Sigmoid colon (tissue), 6 donors: ENCODE measurements at regions not wholly inside any gene's neighbourhood (a gene's known extent, or its start where the extent isn't known, plus 50 kb on each side); places are given as distances from the start of the nearest gene placed in this dataset.

ENCODE experiments used
- DNase-seq: peaks from one replicate; pipeline ENCODE4 v3.0.0-alpha.2; 2019
- H3K27ac ChIP-seq, 4 donors: fragments of 200-600 bp; sonication (generic); one replicate each; pipeline ENCODE4 v1.5.1; 2016 to 2019; ENCODE audit warnings: mild to moderate bottlenecking in 1 of 4
- H3K27me3 ChIP-seq, 3 donors: fragments of 200-600 bp; sonication (generic); one replicate each; pipeline ENCODE4 v1.5.1; 2019; ENCODE audit warnings: mild to moderate bottlenecking in 1 of 3
- H3K36me3 ChIP-seq, 4 donors: fragments of 200-600 bp; sonication (generic); one replicate each; pipeline ENCODE4 v1.5.1; 2016 to 2019
- H3K4me1 ChIP-seq, 4 donors: fragments of 200-600 bp; sonication (generic); one replicate each; pipeline ENCODE4 v1.5.1; 2017 to 2019
- H3K4me3 ChIP-seq, 4 donors: fragments of 200-600 bp; sonication (generic); one replicate each; pipeline ENCODE4 v1.5.1; 2017 to 2019; ENCODE audit warnings: mild to moderate bottlenecking in 2 of 4, moderate library complexity in 1 of 4
- H3K9me3 ChIP-seq, 4 donors: fragments of 200-600 bp in 3 of 4; sonication (generic) in 3 of 4; one replicate each; pipeline versions ENCODE4 v1.5.1 to v1.6.1; 2013 to 2019
- CTCF ChIP-seq, 4 experiments: fragments of 450-650 bp in 3 of 4; fragments of 200-600 bp in 1 of 4; IDR thresholded peaks; one replicate each; pipeline ENCODE4 v1.5.1; 2016 to 2019; ENCODE audit warnings: antibody characterized with exemption in 4 of 4, mild to moderate bottlenecking in 3 of 4, moderate library complexity in 2 of 4
- EP300 ChIP-seq, 4 donors: sonication (generic); formaldehyde crosslinking; IDR thresholded peaks; one replicate each; pipeline ENCODE4 v1.6.1; 2017; ENCODE audit warnings: antibody characterized with exemption in 4 of 4
- POLR2A ChIP-seq, 2 donors: fragments of 450-650 bp; IDR thresholded peaks; one replicate each; pipeline ENCODE4 v1.6.1; 2016; ENCODE audit warnings: antibody characterized with exemption in 2 of 2, mild to moderate bottlenecking in 2 of 2, moderate library complexity in 2 of 2
- POLR2AphosphoS5 ChIP-seq, 4 donors: sonication (generic); formaldehyde crosslinking; IDR thresholded peaks; one replicate each; pipeline ENCODE4 v1.6.1; 2017; ENCODE audit warnings: antibody characterized with exemption in 4 of 4
- WGBS, 2 donors: extraction: QIAGEN DNeasy Blood & Tissue Kit; methylation state at CpG; one replicate each; pipeline ENCODE4 v1.1.7; 2013; 5-methylcytosine and 5-hydroxymethylcytosine counted together
- intact Hi-C: fragments of 100-400 bp; cut with DNase I; formaldehyde crosslinking; loops from one replicate; pipeline ENCODE4 v1.15.1; 2023
- donor health status: healthy with polysubstance abuse.
- donor health status: healthy.

GRCh38 chr10:78934994-78935602 lies 133.7 kb upstream of the ZMIZ1 start:
- no peak for DNase-seq
- Histone ChIP-seq H3K4me1 (peaks cover 0 to 18% (median 14%) of the 10 kb centered on the region in 4 donors), H3K4me3 (no peak overlapping the region), H3K27me3 (no peaks in the 10 kb centered on the region), H3K27ac (no peak overlapping the region), H3K36me3 (no peaks in the 10 kb centered on the region), H3K9me3 (no peaks in the 10 kb centered on the region)
- 92 to 95% methylated on average over 4 of the region's 4 CpGs for WGBS, 2 donors
- TF ChIP-seq POLR2AphosphoS5 (IDR thresholded peaks at IDR 0.05) (no peak), EP300 (IDR thresholded peaks at IDR 0.05) (no peak), POLR2A (IDR thresholded peaks at IDR 0.05) (no peak), CTCF (IDR thresholded peaks at IDR 0.05) (no peak)
- intact Hi-C loops: no loop called here

GRCh38 chr10:78935697-78936407 lies 132.9 kb upstream of the ZMIZ1 start:
- no peak for DNase-seq
- H3K27ac ChIP-seq: peak overlapping the region in 2 of 4 donors; percentile 24 to 32
- H3K36me3 ChIP-seq: no peaks in the 10 kb centered on the region
- no peaks in the 10 kb centered on the region for H3K27me3 ChIP-seq
- no peak overlapping the region for H3K4me3 ChIP-seq
- H3K9me3 ChIP-seq: no peaks in the 10 kb centered on the region
- 83 to 88% methylated on average over 12 of the region's 12 CpGs for WGBS, 2 donors
- TF ChIP-seq CTCF (IDR thresholded peaks at IDR 0.05): no peak
- peaks cover 0 to 18% (median 14%) of the 10 kb centered on the region in 4 donors for H3K4me1 ChIP-seq
- intact Hi-C loops: no loop called here

- 82 to 84% methylated on average over 13 of the region's 13 CpGs for WGBS, 2 donors
- intact Hi-C loops: no loop called here
- H3K27ac ChIP-seq: peak overlapping the region; percentile 32 to 50 (median 44)
These were observed 132.1 kb upstream of the ZMIZ1 start for GRCh38 chr10:78936412-78937342.

GRCh38 chr10:78937393-78937792 lies 131.4 kb upstream of the ZMIZ1 start:
- H3K27me3 ChIP-seq: no peaks in the 10 kb centered on the region
- 71 to 78% methylated on average over 5 of the region's 5 CpGs for WGBS, 2 donors
- DNase-seq: no peak
- peak overlapping the region in 3 of 4 donors; percentile 32 to 50 (median 43) for H3K27ac ChIP-seq
- H3K36me3 ChIP-seq: no peaks in the 10 kb centered on the region
- H3K4me3 ChIP-seq: no peak overlapping the region
- H3K4me1 ChIP-seq: peaks cover 0 to 18% (median 12%) of the 10 kb centered on the region in 4 donors
- intact Hi-C loops: no loop called here
- no peaks in the 10 kb centered on the region for H3K9me3 ChIP-seq
- TF ChIP-seq CTCF (IDR thresholded peaks at IDR 0.05): no peak
- no peak for TF ChIP-seq POLR2A (IDR thresholded peaks at IDR 0.05)
- no peak for TF ChIP-seq POLR2AphosphoS5 (IDR thresholded peaks at IDR 0.05)
- TF ChIP-seq EP300 (IDR thresholded peaks at IDR 0.05): no peak

More at GRCh38 chr10:78936412-78937342, 132.1 kb upstream of the ZMIZ1 start:
- TF ChIP-seq POLR2A (IDR thresholded peaks at IDR 0.05): no peak
- no peak for TF ChIP-seq POLR2AphosphoS5 (IDR thresholded peaks at IDR 0.05)
- no peak for TF ChIP-seq CTCF (IDR thresholded peaks at IDR 0.05)
- peak in 1 of 4 donors; percentile 34 for TF ChIP-seq EP300 (IDR thresholded peaks at IDR 0.05)
- Histone ChIP-seq H3K4me3 (no peak overlapping the region), H3K4me1 (peaks cover 0 to 18% (median 14%) of the 10 kb centered on the region in 4 donors), H3K9me3 (no peaks in the 10 kb centered on the region), H3K27me3 (no peaks in the 10 kb centered on the region), H3K36me3 (no peaks in the 10 kb centered on the region)
- DNase-seq: no peak
